Right lobe of liver (tissue), 6 donors: ENCODE measurements at regions not wholly inside any gene's neighbourhood (a gene's known extent, or its start where the extent isn't known, plus 50 kb on each side); places are given as distances from the start of the nearest gene placed in this dataset.
A peak's percentile ranks its signal among the peaks of the same experiment; 100 is the strongest.

Experiments
- ATAC-seq, 4 donors: fragments of 200-7000 bp; cut with Tn5 transposase; one replicate each; pipeline ENCODE4 v1.9.1; 2020; ENCODE audit warnings: mild to moderate bottlenecking in 4 of 4, moderate library complexity in 4 of 4
- DNase-seq, 3 donors: peaks; one replicate each; pipeline ENCODE4 v3.0.0-alpha.2; 2020
- H3K27ac ChIP-seq, 3 donors: fragments of 200-600 bp; one replicate each; pipeline ENCODE4 v1.8.0; 2022
- H3K27me3 ChIP-seq, 2 donors: fragments of 200-600 bp; one replicate each; pipeline ENCODE4 v1.8.0; 2022
- H3K36me3 ChIP-seq, 4 donors: fragments of 200-600 bp; sonication (generic) in 1 of 4; one replicate each; pipeline versions ENCODE4 v1.5.1 to v1.8.0; 2017 to 2022; ENCODE audit warnings: control low read depth in 1 of 4
- H3K4me1 ChIP-seq, 4 donors: fragments of 200-600 bp; sonication (generic) in 1 of 4; one replicate each; pipeline versions ENCODE4 v1.5.1 to v1.8.0; 2017 to 2022; ENCODE audit warnings: control low read depth in 1 of 4
- H3K4me3 ChIP-seq, 3 donors: fragments of 200-600 bp; one replicate each; pipeline ENCODE4 v1.8.0; 2022
- H3K9me3 ChIP-seq, 4 donors: fragments of 200-600 bp; sonication (generic) in 1 of 4; one replicate each; pipeline versions ENCODE4 v1.5.1 to v1.8.0; 2017 to 2022; ENCODE audit warnings: control low read depth in 1 of 4
- POLR2A ChIP-seq: fragments of 450-650 bp; IDR thresholded peaks from one replicate; pipeline ENCODE4 v1.6.1; 2017; ENCODE audit warnings: antibody characterized with exemption, mild to moderate bottlenecking
- WGBS: methylation state at CpG from one replicate; pipeline ENCODE4 v1.1.6; 2018; ENCODE audit warnings: low coverage, low lambda C conversion rate; ENCODE audit not compliant: insufficient coverage; ENCODE audit errors: missing lambda C conversion rate; 5-methylcytosine and 5-hydroxymethylcytosine counted together
- intact Hi-C, 2 donors: fragments of 100-400 bp; cut with DNase I; formaldehyde crosslinking; loops; one replicate each; pipeline versions ENCODE4 v1.11.2 to v1.14.1; 2022
- TF ChIP-seq, protein P1 (sequence below), 4 donors: fragments of 200-600 bp in 3 of 4; fragments of 450-650 bp in 1 of 4; IDR thresholded peaks; one replicate each; pipeline versions ENCODE4 v1.5.1 to v1.8.0; 2016 to 2022; ENCODE audit warnings: antibody characterized with exemption in 4 of 4, mild to moderate bottlenecking in 2 of 4
- donor health status: DM: no; HTN: yes; CAD: no.
- donor health status: DM: no; HTN: no; CAD: no.
- donor health status: DM: no; HTN: no; CAD: no.
- donor health status: DM: no; HTN: yes; CAD: no.
- donor health status: DM: no; HTN: yes; CAD: no.

DNA sequence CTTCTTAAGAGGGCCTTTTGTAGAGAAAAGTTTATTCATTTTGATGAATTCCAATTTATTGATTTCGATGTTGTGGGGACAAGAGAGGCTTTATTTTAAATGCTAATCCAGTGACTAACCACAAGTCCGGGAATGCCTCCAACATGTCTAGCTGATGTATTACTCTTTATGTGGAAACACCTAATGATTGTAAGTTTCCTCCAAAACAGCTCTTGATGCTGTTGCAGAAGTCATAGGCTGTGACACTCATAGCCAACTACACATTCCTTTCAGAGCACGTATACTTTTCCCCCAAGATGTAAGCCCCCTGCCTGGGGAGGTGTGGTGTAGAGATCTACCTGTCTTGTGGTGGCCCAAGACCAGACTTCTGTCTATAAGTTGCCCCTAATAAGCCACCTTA lies 61.3 kb upstream of the RNF24 start:
- H3K27ac ChIP-seq, result no peak overlapping the region
- H3K27me3 ChIP-seq, result no peaks in the 10 kb centered on the region
- intact Hi-C loops, result no loop called here
- WGBS, result 54% methylated on average over 3 of the region's 3 CpGs
- no peaks in the 10 kb centered on the region for H3K4me1 ChIP-seq
- H3K4me3 ChIP-seq, result no peak overlapping the region
- no peaks in the 10 kb centered on the region for H3K9me3 ChIP-seq
- ATAC-seq, result peak in 2 of 4 donors; percentile 6 to 28
- TF ChIP-seq POLR2A, result no peak
- TF ChIP-seq, protein P1, sequence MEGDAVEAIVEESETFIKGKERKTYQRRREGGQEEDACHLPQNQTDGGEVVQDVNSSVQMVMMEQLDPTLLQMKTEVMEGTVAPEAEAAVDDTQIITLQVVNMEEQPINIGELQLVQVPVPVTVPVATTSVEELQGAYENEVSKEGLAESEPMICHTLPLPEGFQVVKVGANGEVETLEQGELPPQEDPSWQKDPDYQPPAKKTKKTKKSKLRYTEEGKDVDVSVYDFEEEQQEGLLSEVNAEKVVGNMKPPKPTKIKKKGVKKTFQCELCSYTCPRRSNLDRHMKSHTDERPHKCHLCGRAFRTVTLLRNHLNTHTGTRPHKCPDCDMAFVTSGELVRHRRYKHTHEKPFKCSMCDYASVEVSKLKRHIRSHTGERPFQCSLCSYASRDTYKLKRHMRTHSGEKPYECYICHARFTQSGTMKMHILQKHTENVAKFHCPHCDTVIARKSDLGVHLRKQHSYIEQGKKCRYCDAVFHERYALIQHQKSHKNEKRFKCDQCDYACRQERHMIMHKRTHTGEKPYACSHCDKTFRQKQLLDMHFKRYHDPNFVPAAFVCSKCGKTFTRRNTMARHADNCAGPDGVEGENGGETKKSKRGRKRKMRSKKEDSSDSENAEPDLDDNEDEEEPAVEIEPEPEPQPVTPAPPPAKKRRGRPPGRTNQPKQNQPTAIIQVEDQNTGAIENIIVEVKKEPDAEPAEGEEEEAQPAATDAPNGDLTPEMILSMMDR (IDR thresholded peaks at IDR 0.05), result no peak
- H3K36me3 ChIP-seq, result no peaks in the 10 kb centered on the region
- no peak for DNase-seq

DNA sequence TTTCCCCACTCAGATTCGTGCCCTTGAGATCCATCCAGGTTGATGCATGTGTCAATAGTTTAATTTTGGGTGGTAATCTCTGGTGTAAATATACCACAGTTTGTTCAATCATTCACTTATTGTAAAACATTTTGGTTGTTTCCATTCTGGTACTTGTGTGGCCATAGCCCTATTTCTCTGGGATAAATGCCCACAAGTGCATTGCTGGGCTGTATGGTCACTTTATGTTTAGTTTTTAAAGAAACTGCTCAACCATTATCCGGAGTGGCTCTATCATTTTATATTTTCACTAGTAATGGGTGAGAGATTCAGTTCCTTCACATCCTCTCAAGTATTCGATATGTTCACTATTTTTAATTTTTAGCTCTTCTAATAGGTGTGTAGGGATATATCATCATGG lies 60.7 kb upstream of the RNF24 start:
- WGBS, result 63% methylated on average over 3 of the region's 3 CpGs
- Histone ChIP-seq H3K4me1 (no peaks in the 10 kb centered on the region), H3K36me3 (no peaks in the 10 kb centered on the region), H3K4me3 (no peak overlapping the region), H3K9me3 (no peaks in the 10 kb centered on the region), H3K27me3 (no peaks in the 10 kb centered on the region), H3K27ac (no peak overlapping the region)
- intact Hi-C loops, result no loop called here
- DNase-seq (no peak), ATAC-seq (no peak)
- no peak for TF ChIP-seq POLR2A
- TF ChIP-seq, protein P1 (IDR thresholded peaks at IDR 0.05), result no peak

DNA sequence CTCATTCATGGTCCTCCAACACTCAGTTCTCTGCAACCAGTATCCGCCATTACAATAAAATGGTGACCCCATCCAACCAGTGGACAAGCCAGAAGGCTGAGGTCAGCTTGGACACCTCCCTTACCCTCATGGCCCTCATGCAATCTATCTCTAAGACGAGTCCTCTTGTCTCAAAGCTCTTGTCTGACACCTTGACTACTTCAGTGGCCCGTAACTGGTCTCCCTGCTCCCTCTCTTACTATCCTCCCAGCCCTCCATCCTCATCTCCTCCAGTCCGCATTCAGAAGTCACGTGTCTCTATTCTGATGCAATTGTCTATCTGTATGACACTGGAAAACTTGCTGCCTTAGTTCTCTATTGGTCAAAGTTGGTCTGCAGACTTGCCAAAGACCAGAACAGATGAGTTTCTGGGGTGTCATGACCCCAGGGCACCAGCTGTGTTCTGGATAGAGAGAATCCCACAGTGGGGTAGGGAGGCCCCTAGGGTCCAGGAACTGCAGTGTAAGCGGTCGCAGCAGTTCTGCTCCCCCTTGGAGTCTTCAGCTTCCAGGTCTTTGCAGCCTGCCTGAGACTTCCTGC lies 59.6 kb upstream of the RNF24 start:
- peak in 1 of 3 donors; percentile 38 for DNase-seq
- Histone ChIP-seq H3K4me1 (no peaks in the 10 kb centered on the region), H3K36me3 (no peaks in the 10 kb centered on the region), H3K27ac (no peak overlapping the region), H3K9me3 (no peaks in the 10 kb centered on the region), H3K4me3 (no peak overlapping the region), H3K27me3 (no peaks in the 10 kb centered on the region)
- WGBS, result 68% methylated on average over 5 of the region's 7 CpGs
- peak in 3 of 4 donors; percentile 14 to 21 (median 16) for ATAC-seq
- intact Hi-C loops, result no loop called here
- TF ChIP-seq POLR2A, result no peak
- TF ChIP-seq, protein P1 (IDR thresholded peaks at IDR 0.05), result no peak

DNA sequence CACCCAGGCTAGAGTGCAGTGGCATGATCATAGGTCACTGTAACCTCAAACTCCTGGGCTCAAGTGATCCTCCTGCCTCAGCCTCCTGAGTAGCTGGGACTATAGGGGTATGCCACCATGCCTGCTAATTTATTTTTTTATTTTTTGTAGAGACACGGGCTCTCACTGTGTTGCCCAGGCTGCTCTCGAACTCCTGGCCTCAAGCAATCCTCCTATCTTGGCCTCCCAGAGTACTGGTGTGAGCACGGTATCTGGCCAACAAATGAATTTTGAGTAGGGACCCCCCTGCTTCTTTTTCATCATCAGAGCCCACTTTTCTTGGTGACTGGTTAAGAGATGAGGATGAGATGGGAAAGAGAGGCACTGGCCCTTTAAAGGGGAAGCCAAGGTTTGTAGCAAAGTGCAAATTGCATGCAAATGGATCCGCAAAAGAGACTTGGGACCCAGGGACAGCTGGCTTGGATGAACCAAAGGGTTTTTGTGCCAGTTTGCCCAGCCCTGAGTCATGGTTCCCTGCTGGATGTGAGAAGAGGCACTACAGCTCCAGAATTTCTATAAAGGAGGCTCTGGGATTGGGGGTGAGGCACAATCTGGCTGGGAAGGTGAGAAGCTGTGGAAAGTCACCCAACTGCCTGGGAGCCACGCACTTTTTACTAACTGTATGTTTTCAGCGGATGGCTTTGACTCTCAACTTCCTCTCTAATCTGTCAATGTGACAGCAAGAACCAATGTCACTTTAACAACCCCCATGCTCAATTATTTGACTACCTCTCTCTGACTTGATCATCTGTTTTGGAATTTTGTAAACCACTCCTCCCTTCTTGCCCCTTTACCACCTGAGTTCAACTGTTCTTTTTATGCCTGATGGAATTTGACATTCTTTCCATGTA lies 58.7 kb upstream of the RNF24 start:
- peak in 1 of 3 donors; percentile 43 for DNase-seq
- TF ChIP-seq, protein P1 (IDR thresholded peaks at IDR 0.05), result no peak
- TF ChIP-seq POLR2A, result no peak
- Histone ChIP-seq H3K36me3 (no peaks in the 10 kb centered on the region), H3K27ac (no peak overlapping the region), H3K27me3 (no peaks in the 10 kb centered on the region), H3K4me1 (no peaks in the 10 kb centered on the region), H3K4me3 (no peak overlapping the region), H3K9me3 (no peaks in the 10 kb centered on the region)
- intact Hi-C loops, result no loop called here
- no peak for ATAC-seq
- 46% methylated on average over 5 of the region's 6 CpGs for whole genome bisulfite sequencing
